GM21717 (cell line): ENCODE measurements at regions not wholly inside any gene's neighbourhood (a gene's known extent, or its start where the extent isn't known, plus 50 kb on each side); places are given as distances from the start of the nearest gene placed in this dataset.

ENCODE experiments used
- ATAC-seq: cut with Tn5 transposase; IDR thresholded peaks from one replicate; pipeline ENCODE4 v1.9.1; 2021; ENCODE audit warnings: mild to moderate bottlenecking, moderate library complexity; ENCODE audit not compliant: unreplicated experiment

DNA sequence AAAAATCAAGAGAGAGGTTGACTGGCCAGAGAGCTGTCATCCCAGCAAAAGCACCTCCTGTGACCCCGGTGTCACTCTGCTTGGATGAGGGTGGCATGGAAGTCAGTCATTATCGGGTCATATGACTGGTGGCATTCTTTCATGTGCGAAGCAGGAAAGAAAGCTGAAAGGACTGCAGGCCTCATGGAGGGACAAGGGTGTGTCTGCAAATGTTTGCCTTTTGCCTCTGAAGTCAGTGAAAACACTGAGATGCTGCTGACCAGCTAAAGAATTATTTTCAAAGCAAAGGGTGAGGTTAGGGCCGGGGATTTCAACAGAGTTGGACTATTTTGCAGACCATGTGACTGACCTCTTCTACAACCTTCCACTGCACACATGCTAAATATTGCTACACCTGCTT, 298.3 kb downstream of the CSNK1G3 start:
- ATAC-seq: no peak

- ATAC-seq: no peak
Observed at GRCh38 chr5:123809594-123810221, 297.7 kb downstream of the CSNK1G3 start.

DNA sequence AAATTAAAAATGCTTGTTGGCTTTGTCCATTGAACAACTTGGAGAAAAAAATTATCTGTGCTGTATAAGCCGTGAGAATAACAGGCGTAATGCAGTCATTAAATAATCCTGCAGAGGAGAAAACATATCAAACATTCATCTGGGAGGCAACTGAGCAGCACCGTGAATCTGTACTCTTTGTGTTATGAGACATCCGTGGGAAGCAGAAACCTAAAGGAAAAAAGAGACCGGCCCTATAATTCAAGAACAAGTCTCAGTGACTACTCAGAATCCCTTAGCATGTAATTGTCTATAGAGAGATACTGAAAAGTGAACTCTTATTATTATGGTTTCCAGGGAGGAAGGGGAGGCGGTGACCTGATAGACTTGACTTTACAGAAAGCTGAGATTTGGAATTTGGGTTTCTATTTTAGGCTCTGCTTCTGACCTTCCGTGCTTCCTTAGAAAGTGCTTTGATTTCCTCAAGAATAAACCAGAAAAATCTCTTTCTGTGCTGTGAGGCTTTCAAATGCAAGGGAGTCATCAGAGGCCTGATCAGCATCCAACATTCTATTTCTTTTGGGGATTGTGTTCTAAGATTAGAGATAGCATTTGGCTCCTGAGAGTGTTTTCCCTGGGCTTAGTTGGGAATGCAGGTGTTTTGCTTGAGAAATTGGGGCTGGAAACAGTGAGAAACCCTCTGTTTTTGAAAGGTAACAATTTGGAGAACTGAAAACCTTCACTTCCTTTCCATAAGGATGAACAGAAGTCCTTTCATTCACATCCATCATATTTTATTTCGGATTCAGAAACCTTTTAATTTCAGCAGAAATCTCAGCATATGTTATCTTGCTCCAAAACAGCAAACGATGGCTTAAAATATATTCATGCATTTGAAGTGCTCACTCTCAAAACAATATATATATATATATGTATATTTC, 296.7 kb downstream of the CSNK1G3 start:
- no peak for ATAC-seq

DNA sequence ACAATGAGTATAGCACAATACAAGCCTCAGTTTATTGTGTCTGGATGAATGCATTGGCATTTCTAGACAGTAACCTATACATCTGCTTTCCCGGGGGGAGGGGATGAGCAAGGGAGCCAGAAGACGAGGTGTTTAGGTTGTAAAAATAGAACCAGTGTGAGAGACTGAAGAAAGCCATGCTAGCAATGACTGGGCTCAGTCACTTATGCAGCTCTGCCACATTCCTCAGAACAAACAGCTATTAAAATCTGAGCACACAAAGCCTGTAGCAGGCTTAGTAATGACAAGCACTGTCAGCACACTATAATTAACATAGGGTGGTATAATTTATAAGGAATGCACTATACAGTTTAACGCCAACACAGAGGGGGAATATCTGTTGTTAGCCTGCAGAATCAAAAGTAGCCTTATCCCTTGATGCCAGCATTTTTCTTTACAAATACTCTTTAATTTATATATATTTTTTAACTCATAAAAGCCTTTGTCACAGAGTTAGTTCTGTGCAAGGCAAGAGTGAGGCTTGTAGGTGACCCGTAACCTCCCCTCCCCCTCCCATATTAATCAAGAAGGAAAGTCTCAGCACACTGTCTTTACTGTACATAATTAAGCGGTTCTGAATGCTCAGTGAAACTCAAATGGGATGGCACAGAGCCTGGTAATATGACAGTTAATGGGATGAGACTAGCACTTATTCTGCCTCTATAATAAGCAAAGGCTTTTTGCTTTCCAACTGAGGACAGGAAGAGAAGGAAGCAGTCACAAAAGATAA, 295.4 kb downstream of the CSNK1G3 start:
- no peak for ATAC-seq

- no peak for ATAC-seq
Observed at GRCh38 chr5:123806644-123807043, 294.7 kb downstream of the CSNK1G3 start.

DNA sequence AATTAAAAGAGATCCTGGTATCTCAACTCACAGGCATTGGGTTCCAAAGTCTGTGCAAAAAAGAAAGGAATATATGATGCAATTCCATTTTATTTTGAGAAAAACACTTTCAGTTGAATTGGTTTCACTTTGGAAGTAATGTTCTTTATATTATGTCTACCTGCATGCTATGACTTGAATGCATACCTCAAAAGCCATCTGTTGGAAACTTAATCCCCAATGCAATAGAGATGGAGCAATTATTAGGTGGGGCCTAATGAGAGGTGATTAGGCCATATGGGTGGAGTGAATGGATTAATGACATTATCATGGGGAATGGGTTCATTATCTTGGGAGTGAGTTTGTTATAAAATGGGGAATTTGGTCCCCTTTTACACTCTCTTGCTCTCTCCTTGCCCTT, 293.3 kb downstream of the CSNK1G3 start:
- ATAC-seq: no peak

DNA sequence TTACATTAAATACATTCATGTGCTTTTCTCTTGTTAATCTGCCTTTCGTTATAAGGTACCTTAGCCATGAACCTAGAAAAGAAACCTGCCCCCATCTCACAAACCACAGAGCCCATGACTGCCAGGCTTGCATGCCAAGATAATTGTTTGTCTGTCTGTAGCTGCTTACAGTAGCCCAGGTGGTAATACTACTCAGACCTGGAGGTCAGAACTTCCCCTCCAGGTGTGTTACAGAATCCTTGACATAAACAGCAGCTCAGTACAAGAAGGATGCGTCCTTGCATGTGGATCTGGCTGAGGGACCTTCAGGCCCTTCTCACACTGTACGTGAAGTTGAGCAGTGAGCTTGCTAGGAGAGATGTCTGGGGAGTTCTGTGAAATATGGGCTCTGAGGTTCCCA, 291.4 kb downstream of the CSNK1G3 start:
- ATAC-seq: no peak

DNA sequence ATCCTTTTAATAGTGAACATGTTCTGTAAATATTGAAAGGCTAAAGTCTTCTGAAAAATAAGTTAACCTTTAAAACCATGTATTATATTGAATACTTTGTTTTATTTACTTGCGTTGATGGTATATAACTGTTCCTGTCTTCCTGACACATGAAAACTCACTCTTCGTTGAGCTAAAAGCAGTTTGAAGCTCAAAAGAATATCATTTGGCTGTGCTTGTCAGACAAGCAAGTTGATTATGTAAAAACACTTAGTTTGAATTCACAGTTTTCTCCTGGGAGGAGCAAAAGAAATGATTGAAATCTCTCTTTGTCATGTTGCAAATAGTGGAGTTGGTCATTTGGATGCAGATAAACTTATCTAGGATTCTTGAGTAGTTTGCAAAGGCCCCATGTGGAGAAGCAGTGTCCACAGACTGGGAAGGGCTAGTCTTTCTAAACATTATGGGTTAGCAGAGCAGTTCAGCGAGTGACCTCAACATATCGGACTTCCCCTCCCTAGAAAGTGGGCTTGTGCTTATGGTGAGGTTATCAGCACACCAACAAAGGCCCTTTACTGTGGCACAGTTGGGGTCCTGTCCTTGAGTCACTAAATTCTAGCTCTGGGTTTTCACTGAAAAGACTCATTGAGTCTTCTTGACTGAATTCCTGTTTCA, 290.4 kb downstream of the CSNK1G3 start:
- ATAC-seq: no peak

- no peak for ATAC-seq
Observed at GRCh38 chr5:123800640-123801039, 288.7 kb downstream of the CSNK1G3 start.

- ATAC-seq: no peak
Observed at GRCh38 chr5:123795688-123796087, 283.7 kb downstream of the CSNK1G3 start.

GRCh38 chr5:123790226-123790625, 278.2 kb downstream of the CSNK1G3 start:
- ATAC-seq: no peak

GRCh38 chr5:123787635-123788034, 275.7 kb downstream of the CSNK1G3 start:
- no peak for ATAC-seq

GRCh38 chr5:123787136-123787535, 275.2 kb downstream of the CSNK1G3 start:
- no peak for ATAC-seq

GRCh38 chr5:123786411-123786810, 274.4 kb downstream of the CSNK1G3 start:
- no peak for ATAC-seq

GRCh38 chr5:123785162-123786071, 273.4 kb downstream of the CSNK1G3 start:
- no peak for ATAC-seq

DNA sequence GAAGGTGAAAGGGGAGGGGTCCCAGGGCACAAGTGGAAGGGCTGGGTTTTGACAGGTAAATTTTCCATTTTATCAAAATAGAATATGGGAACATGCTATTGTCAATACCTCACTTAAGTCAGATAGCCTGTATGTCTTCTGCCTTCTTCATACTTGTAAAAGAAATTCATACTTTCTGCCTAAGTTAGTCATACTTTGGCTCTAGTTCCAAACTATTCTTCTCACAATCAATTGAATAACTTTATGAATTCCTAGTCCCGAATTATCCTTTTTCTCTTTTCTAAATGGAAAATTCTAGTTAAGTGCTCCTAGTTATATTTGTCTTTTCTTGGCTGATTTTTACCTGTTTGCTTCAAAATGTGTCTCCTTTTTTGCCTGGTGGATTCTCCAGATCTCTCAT, 271.4 kb downstream of the CSNK1G3 start:
- no peak for ATAC-seq

DNA sequence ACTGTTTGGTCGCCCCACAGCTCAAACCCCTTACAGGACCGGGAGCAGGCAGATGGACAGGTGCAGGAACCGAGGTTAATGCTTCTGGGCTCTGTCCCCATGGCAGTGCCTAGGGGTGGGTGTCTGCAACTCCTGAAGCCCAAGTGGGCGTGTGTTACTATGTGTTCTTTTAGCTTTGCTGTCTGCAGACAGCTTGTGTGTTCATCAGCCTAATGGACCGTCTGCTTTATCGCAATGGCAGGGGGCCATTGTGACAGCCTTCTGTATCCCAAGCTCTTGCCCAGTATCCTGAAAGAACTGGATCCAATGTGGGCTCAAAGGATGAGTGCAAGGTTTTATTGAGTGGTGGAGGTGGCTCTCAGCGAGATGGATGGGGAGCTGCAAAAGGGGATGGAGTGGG, 266.7 kb downstream of the CSNK1G3 start:
- ATAC-seq: no peak

GRCh38 chr5:123776761-123777160, 264.8 kb downstream of the CSNK1G3 start:
- ATAC-seq: no peak

- ATAC-seq: no peak
Observed at GRCh38 chr5:123771715-123772114, 259.7 kb downstream of the CSNK1G3 start.

DNA sequence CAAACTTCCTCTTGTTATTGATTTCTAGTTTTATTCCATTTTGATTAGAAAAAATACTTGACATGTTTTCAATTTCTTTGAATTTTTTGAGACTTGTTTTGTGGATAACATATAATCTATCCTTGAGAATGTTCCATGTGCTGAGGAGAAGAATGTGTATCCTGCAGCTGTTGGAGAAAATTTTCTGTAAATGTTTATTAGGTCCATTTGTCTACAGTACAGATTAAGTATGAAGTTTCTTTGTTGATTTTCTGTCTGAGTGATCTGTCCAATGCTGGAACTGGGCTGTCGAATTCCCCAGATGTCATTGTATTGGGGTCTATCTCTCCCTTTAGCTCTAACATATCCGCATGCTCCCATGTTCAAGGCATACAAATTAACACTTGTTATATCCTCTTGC, 251.2 kb downstream of the CSNK1G3 start:
- no peak for ATAC-seq
